CD4-positive, alpha-beta memory T cell (primary cell): ENCODE measurements at regions not wholly inside any gene's neighbourhood (a gene's known extent, or its start where the extent isn't known, plus 50 kb on each side); places are given as distances from the start of the nearest gene placed in this dataset.

ENCODE experiments used
- CTCF ChIA-PET: fragments of 350-600 bp; sonication (Branson Sonifier 250); formaldehyde crosslinking; loops from one replicate; lab custom pipeline; 2021; ENCODE audit warnings: inconsistent platforms; ENCODE audit not compliant: partially characterized antibody; lab: Charles Lee
- POLR2A ChIA-PET: fragments of 350-600 bp; sonication (Branson Sonifier 250); formaldehyde crosslinking; loops from one replicate; lab custom pipeline; 2021; ENCODE audit not compliant: partially characterized antibody; lab: Charles Lee
- DNase-seq, 5 donors: peaks; one replicate each; pipeline versions ENCODE4 v3.0.0 to v3.0.0-alpha.2; 2020 to 2022; ENCODE audit warnings: mixed read lengths in 1 of 5
- H3K27ac ChIP-seq: one replicate; pipeline ENCODE4 v1.7.0; 2013; ENCODE audit warnings: low read depth, low read length
- H3K27me3 ChIP-seq: 2 replicates; pipeline ENCODE4 v1.7.0; 2013; ENCODE audit warnings: mild to moderate bottlenecking, low read length, moderate library complexity; ENCODE audit not compliant: insufficient read depth
- H3K36me3 ChIP-seq: 2 replicates; pipeline ENCODE4 v1.7.0; 2013; ENCODE audit warnings: mild to moderate bottlenecking, low read length, moderate library complexity; ENCODE audit not compliant: insufficient read depth
- H3K4me1 ChIP-seq: 2 replicates; pipeline ENCODE4 v1.7.0; 2013; ENCODE audit warnings: mild to moderate bottlenecking, low read length, moderate library complexity; ENCODE audit not compliant: insufficient read depth
- H3K4me3 ChIP-seq, 2 donors: one replicate each; pipeline ENCODE4 v1.7.0; 2013; ENCODE audit warnings: low read length in 2 of 2, mild to moderate bottlenecking in 1 of 2
- H3K9me3 ChIP-seq, 2 donors: one replicate each; pipeline ENCODE4 v1.7.0; 2013; ENCODE audit warnings: low read length in 2 of 2, control low read depth in 1 of 2; ENCODE audit not compliant: control insufficient read depth in 1 of 2
- H3K27ac Mint-ChIP-seq, 7 donors: one replicate each; pipeline ENCODE4 v1.8.0; 2020 to 2021; ENCODE audit warnings: mixed read lengths in 7 of 7, mild to moderate bottlenecking in 6 of 7, inconsistent platforms in 3 of 7, moderate library complexity in 3 of 7
- H3K27me3 Mint-ChIP-seq, 2 donors: one replicate each; pipeline ENCODE4 v1.8.0; 2020 to 2021; ENCODE audit warnings: mixed read lengths in 2 of 2
- H3K36me3 Mint-ChIP-seq, 2 donors: one replicate each; pipeline ENCODE4 v1.8.0; 2020 to 2021; ENCODE audit warnings: mixed read lengths in 2 of 2, inconsistent platforms in 1 of 2, mild to moderate bottlenecking in 1 of 2
- H3K4me1 Mint-ChIP-seq, 4 donors: one replicate each; pipeline ENCODE4 v1.8.0; 2020 to 2021; ENCODE audit warnings: mixed read lengths in 4 of 4, mild to moderate bottlenecking in 1 of 4
- H3K4me3 Mint-ChIP-seq, 8 donors: one replicate each; pipeline ENCODE4 v1.8.0; 2020 to 2021; ENCODE audit warnings: mixed read lengths in 8 of 8, mild to moderate bottlenecking in 7 of 8, moderate library complexity in 6 of 8, inconsistent platforms in 3 of 8
- H3K9me3 Mint-ChIP-seq, 8 donors: one replicate each; pipeline ENCODE4 v1.8.0; 2020 to 2021; ENCODE audit warnings: mixed read lengths in 8 of 8, mild to moderate bottlenecking in 5 of 8, inconsistent platforms in 3 of 8, moderate library complexity in 1 of 8
- intact Hi-C: fragments of 100-400 bp; cut with micrococcal nuclease; formaldehyde crosslinking; loops from one replicate; pipeline ENCODE4 v1.15.1; 2023

- CTCF ChIA-PET = no interaction called here
- H3K27ac Mint-ChIP-seq = no peak overlapping the region
- H3K36me3 ChIP-seq = no peaks in the 10 kb centered on the region
- POLR2A ChIA-PET = no interaction called here
- H3K27me3 ChIP-seq = peaks cover 4% of the 10 kb centered on the region
- no peak for DNase-seq
- no peak overlapping the region for H3K4me3 Mint-ChIP-seq
- H3K4me1 ChIP-seq = no peaks in the 10 kb centered on the region
- no peaks in the 10 kb centered on the region for H3K36me3 Mint-ChIP-seq
- no peak overlapping the region for H3K27ac ChIP-seq
- H3K9me3 ChIP-seq = no peaks in the 10 kb centered on the region
- H3K4me1 Mint-ChIP-seq = no peaks in the 10 kb centered on the region
- peaks cover 18 to 22% of the 10 kb centered on the region in 2 donors for H3K27me3 Mint-ChIP-seq
- intact Hi-C loops = no loop called here
- peaks cover 0 to 3% (median 0%) of the 10 kb centered on the region in 8 donors for H3K9me3 Mint-ChIP-seq
- H3K4me3 ChIP-seq = no peak overlapping the region
These were observed 69.1 kb upstream of the PTER start for GRCh38 chr10:16367621-16368292.

- H3K27me3 Mint-ChIP-seq = peaks cover 4 to 10% of the 10 kb centered on the region in 2 donors
- H3K27ac Mint-ChIP-seq = no peak overlapping the region
- no peak overlapping the region for H3K4me3 Mint-ChIP-seq
- H3K4me1 Mint-ChIP-seq = no peaks in the 10 kb centered on the region
- no peaks in the 10 kb centered on the region for H3K27me3 ChIP-seq
- no peaks in the 10 kb centered on the region for H3K4me1 ChIP-seq
- no peak for DNase-seq
- H3K36me3 ChIP-seq = no peaks in the 10 kb centered on the region
- POLR2A ChIA-PET = no interaction called here
- no peaks in the 10 kb centered on the region for H3K36me3 Mint-ChIP-seq
- intact Hi-C loops = no loop called here
- no peak overlapping the region for H3K27ac ChIP-seq
- H3K9me3 Mint-ChIP-seq = no peaks in the 10 kb centered on the region
- no peaks in the 10 kb centered on the region for H3K9me3 ChIP-seq
- H3K4me3 ChIP-seq = no peak overlapping the region
- CTCF ChIA-PET = interaction anchor here (0.8 kb wide), 1 partner anchor 164 kb away, joined by 3 read pairs; no protein-coding TSS in a partner anchor
These were observed 55.7 kb upstream of the PTER start for GRCh38 chr10:16381083-16381482.

- H3K36me3 ChIP-seq = no peaks in the 10 kb centered on the region
- no peaks in the 10 kb centered on the region for H3K9me3 ChIP-seq
- H3K4me3 ChIP-seq = no peak overlapping the region
- H3K27ac ChIP-seq = no peak overlapping the region
- H3K4me1 ChIP-seq = no peaks in the 10 kb centered on the region
- H3K9me3 Mint-ChIP-seq = no peaks in the 10 kb centered on the region
- H3K27me3 Mint-ChIP-seq = peaks cover 3 to 9% of the 10 kb centered on the region in 2 donors
- no peaks in the 10 kb centered on the region for H3K36me3 Mint-ChIP-seq
- CTCF ChIA-PET = no interaction called here
- POLR2A ChIA-PET = no interaction called here
- H3K27ac Mint-ChIP-seq = no peak overlapping the region
- no peaks in the 10 kb centered on the region for H3K27me3 ChIP-seq
- DNase-seq = no peak
- no peak overlapping the region for H3K4me3 Mint-ChIP-seq
- H3K4me1 Mint-ChIP-seq = no peaks in the 10 kb centered on the region
- intact Hi-C loops = no loop called here
These were observed 52.8 kb upstream of the PTER start for GRCh38 chr10:16384021-16384420.

GRCh38 chr10:16386855-16387254, 50.0 kb upstream of the PTER start:
- Histone ChIP-seq H3K27ac (no peak overlapping the region), H3K9me3 (no peaks in the 10 kb centered on the region), H3K36me3 (no peaks in the 10 kb centered on the region), H3K27me3 (no peaks in the 10 kb centered on the region), H3K4me3 (no peak overlapping the region), H3K4me1 (no peaks in the 10 kb centered on the region)
- intact Hi-C loops = no loop called here
- POLR2A ChIA-PET = no interaction called here
- Mint-ChIP-seq H3K4me1 (no peaks in the 10 kb centered on the region), H3K36me3 (no peaks in the 10 kb centered on the region), H3K27me3 (peaks cover 5 to 10% of the 10 kb centered on the region in 2 donors), H3K9me3 (peaks cover 0 to 2% (median 0%) of the 10 kb centered on the region in 8 donors), H3K4me3 (no peak overlapping the region), H3K27ac (no peak overlapping the region)
- no peak for DNase-seq
- CTCF ChIA-PET = interaction anchor here (0.6 kb wide), 1 partner anchor 41 kb away, joined by 5 read pairs; no protein-coding TSS in a partner anchor
